ENCODE measurements at regions not wholly inside any gene's neighbourhood (a gene's known extent, or its start where the extent isn't known, plus 50 kb on each side); places are given as distances from the start of the nearest gene placed in this dataset.
"Not testable (repeated sequence)": the region's sequence is repeated elsewhere in the genome, so short reads cannot be mapped to it uniquely, and the experiment has no call there.

DNA sequence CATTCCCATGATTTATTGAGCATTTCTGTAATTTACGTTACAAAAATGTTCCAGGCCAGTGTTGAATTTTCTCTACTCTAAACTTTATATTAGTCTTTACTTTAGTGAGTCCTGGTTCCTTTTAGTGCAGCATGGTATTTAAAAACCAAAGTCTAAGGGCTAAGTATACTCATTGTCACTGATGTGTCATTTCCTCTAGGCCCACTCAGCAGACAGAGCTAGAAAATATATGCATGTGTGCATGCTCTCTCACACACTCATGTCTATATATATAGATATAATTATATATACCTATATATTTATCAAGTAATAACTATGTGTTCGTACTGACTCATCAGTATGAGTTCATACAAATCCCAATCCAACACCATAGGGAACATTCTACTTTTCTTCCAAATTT, 132.5 kb upstream of the SLC8A1 start:
- no peak for DNase-seq

DNA sequence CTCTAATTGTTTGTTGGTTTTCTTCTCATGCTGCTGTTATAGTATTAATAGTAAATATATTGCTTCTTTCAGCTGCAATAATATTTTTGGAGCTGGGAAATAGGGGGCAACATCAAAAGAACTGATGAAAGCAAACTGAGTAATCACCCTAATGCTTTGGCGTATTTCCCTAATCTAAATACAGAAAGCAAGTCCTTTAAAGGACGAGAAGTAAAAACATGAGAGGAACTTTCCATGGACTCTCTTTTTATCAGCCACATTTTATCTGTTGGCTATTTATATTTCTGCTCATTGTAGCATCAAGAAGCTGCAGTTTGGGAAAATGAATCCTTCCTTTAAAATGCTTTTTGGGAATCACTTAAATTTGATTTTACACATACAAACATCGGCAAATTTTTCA, 139.9 kb upstream of the SLC8A1 start:
- no peak for DNase-seq

- no peak for DNase-seq
Measured at GRCh38 chr2:40592218-40592617, 140.3 kb upstream of the SLC8A1 start.

- no peak for DNase-seq
Measured at GRCh38 chr2:40606862-40607261, 155.0 kb upstream of the SLC8A1 start.

- no peak for DNase-seq
Measured at GRCh38 chr2:40611196-40611595, 159.3 kb upstream of the SLC8A1 start.

DNA sequence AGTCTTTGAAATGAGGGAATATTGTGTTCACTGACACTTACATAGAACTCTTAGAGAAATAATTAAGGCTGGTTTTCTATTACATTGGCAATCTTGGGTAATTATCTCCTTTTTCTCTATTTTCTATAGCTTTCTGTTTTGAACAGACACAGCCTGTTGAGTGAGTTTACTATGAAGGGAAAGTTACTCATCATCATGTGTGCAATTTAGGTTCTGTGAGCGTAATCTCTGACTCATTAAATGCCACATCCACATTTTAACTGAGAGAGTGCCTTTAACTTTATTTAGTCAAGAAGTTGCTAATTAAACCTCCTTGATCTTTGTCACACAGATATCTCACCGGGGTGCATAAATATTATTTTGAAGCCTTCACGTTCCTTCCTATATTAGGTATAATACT, 174.0 kb upstream of the SLC8A1 start:
- DNase-seq, result no peak

GRCh38 chr2:40628556-40628955, 176.7 kb upstream of the SLC8A1 start:
- DNase-seq, result no peak

DNA sequence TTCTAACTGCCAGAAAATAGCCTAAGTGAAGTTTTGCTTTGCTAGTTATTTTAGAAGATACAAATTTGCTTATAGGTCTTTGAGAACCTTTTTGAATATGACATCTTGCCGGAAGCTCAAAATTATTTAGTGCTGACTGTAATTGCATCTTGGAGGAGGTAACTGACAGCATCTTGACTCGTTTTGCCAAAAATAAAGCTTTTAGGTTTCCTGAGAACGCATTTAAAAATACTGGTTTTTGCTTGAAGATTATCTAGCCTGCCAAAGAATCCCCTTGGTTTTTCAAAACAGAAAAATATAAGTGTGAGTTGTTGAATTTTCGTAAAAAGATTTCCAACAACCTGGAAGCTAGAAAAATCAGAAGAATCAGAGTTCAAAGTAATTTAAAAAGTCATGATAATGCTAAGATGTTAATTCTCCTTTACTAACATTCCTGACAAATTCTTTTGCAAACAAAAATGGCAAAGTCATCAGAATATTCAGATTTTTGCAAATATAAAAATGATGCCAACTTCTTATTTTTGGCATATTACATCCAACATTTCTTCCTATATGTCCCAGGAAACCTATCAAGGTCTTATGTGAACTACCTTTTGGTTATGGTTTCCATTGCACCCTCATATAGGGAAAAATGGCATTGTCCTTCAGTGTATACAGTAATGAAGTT, 178.0 kb upstream of the SLC8A1 start:
- DNase-seq, result no peak

DNA sequence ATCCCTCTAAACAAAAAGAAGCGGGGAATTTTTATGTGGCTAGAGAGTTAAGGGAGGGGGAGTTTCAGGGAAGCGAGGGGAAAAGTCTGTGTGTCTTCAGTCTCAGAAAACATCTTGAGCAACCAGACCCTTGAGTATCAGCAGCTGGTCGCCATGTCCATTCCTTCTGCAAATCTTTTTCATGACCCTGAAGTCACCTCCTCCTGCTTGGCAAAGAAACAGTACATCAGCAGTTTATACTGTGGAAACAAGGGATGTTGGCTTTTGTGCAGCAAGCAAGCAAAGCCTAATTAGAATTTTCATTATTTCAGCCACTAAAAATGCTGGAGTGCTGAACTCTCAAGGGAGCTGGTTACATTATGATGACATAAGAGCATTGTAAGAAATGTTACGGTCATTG, 187.4 kb upstream of the SLC8A1 start:
- DNase-seq, result no peak

DNA sequence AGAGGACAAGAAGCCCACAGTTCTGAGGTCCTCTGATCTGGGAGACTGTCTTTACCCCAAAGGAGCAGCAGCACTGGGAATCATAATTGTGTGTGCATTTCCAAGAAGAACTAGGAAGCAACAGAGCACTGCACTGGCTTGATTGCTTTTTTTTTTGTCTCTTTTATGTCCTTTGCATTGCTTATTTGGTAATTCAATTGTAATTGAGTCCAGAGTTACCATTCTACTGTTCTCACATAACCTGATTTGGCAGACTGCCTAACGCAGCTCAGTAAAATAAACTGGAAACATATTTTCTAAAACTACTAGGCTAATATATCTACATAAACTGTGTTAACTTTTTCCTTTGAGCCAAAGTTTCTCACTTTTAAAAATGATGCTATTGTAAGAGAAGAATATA, 190.3 kb upstream of the SLC8A1 start:
- no peak for DNase-seq

DNA sequence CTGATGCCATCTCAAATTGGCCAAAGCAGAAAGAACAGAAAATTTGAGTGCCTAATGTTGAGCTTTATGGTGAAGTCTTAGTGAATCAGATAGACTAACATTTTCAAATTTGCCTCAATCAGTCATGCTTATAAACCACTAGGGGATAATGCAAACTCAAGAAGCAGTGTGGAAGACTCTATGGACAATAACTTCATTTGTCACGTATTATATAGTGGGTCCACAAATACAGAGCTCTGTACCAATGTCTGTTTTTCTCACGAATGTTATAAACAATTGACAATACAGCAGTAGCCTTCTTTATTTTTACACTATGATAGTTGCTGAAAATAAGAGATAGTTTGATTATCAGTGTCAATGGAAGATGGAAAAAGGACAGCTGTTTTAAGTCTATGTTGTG, 190.8 kb upstream of the SLC8A1 start:
- no peak for DNase-seq

GRCh38 chr2:40646642-40647041, 194.8 kb upstream of the SLC8A1 start:
- DNase-seq, result no peak

GRCh38 chr2:40652155-40652554, 200.3 kb upstream of the SLC8A1 start:
- no peak for DNase-seq

DNA sequence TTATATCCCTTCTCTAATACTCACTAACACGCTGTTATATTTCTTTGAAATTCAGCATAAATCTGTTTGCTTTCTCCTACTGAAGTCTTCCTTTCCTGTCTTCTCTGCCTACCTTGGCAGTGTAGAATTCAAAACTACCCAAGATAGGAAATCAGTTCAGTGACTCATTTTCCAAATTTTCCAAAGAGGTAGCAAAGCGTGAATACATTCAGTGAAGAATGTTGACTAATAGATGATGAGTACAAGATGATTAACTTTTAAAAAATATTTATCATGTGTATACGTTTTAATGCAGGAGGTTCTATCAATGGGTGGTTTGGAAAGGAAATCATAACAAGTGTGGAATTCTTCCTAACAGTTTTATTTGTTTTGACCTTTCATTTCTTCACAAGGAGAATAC, 201.9 kb upstream of the SLC8A1 start:
- DNase-seq, result no peak

- no peak for DNase-seq
Measured at GRCh38 chr2:40654346-40654745, 202.5 kb upstream of the SLC8A1 start.

- DNase-seq, result no peak
Measured at GRCh38 chr2:40658941-40659340, 207.1 kb upstream of the SLC8A1 start.

DNA sequence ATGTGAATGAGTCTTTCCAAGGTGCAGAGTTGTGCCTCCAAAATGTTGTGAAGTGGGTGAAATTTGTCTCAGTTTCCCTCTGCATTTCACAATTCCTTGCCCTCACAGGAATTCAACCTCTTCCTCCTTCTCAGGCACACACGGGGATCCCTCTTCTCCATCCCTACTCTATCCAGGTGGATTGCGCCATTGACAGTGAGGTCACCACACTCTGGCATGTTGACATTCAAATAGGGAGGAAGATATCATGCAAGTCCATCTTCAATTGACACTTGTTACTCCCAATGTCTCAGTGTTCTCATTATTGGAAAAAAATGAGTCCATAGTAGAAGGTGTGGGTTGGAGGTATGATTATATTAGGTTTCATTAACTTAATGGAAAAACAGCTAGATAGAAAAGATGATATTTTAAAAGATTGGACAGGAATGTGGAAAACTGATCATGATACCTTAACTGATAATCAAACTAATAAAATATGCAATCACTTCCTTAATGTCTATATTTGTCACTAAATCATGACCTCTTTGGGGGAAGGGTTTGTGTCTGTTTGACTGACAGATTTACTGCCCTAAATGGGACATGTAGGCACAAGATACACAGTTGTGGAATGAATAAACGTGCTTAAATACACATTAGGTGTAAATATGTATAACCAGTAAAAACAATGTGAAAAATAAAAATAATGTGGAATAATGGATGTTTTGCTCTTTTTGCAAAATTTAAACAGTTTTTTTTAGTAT, 213.8 kb upstream of the SLC8A1 start:
- no peak for DNase-seq

DNA sequence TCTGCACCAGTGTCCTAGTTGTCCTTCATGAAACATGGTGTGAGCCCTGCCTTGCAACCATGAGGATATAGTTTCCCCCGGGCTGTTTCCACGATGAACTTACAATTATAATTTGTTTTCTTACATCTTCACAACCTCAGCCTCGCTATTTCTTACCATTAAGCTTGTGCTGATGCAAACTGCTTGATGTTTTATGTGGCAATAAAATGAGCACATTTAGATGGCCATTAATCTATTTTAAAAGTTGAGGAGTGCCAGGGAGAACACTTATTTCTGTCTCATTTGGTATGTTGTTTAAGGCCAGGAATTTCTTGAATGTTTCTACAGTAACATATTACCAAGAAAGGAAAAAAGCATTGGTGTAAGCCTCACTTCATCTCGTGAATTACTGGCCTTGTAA, 214.5 kb upstream of the SLC8A1 start:
- no peak for DNase-seq

DNA sequence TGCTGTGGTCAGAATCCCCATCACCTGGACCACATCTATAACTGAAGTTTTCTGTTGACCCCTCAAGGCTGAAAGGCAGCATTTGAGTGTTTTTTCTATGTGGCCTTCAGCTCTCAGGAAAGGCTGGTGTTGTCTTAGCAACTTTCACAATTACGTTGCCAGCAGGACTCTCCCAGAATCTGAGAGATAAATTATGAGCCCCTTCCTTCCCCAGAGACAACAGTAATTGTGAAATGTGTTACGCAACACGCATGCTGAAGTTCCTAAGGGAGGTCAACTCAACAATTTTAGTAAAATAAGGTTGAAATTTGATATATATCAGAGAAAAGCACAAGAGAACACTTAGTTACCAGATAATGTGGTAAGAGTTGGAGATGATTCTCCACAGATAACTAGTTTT, 216.5 kb upstream of the SLC8A1 start:
- no peak for DNase-seq

- not testable (repeated sequence) for DNase-seq
Measured at GRCh38 chr2:40676134-40676790, 224.4 kb upstream of the SLC8A1 start.

GRCh38 chr2:40680547-40680946, 228.7 kb upstream of the SLC8A1 start:
- no peak for DNase-seq

GRCh38 chr2:40690036-40690435, 238.1 kb upstream of the SLC8A1 start:
- no peak for DNase-seq

GRCh38 chr2:40690525-40690924, 238.6 kb upstream of the SLC8A1 start:
- no peak for DNase-seq

GRCh38 chr2:40700231-40700954, 248.5 kb upstream of the SLC8A1 start:
- no peak for DNase-seq
